Activated CD8-positive, alpha-beta T cell treated with anti-CD3 and anti-CD28 coated beads for 36 hours (primary cell): ENCODE measurements at regions not wholly inside any gene's neighbourhood (a gene's known extent, or its start where the extent isn't known, plus 50 kb on each side); places are given as distances from the start of the nearest gene placed in this dataset.

ENCODE experiments used
- ATAC-seq: fragments of 200-7000 bp; cut with Tn5 transposase; one replicate; pipeline ENCODE4 v1.10.0; 2021; ENCODE audit warnings: mild to moderate bottlenecking, moderate library complexity
- CTCF ChIA-PET: fragments of 350-600 bp; sonication (Branson Sonifier 250); formaldehyde crosslinking; loops from one replicate; lab custom pipeline; 2021; ENCODE audit warnings: antibody characterized with exemption; lab: Charles Lee
- POLR2A ChIA-PET: fragments of 350-600 bp; sonication (Branson Sonifier 250); formaldehyde crosslinking; loops from one replicate; lab custom pipeline; 2021; ENCODE audit warnings: antibody characterized with exemption; lab: Charles Lee
- DNase-seq: peaks from one replicate; pipeline ENCODE4 v3.0.0-alpha.2; 2020
- H3K27ac Mint-ChIP-seq: one replicate; pipeline ENCODE4 v1.8.0; 2021; ENCODE audit warnings: mild to moderate bottlenecking, mixed read lengths
- H3K27me3 Mint-ChIP-seq: one replicate; pipeline ENCODE4 v1.8.0; 2021; ENCODE audit warnings: mixed read lengths
- H3K36me3 Mint-ChIP-seq: one replicate; pipeline ENCODE4 v1.8.0; 2021; ENCODE audit warnings: low read depth, mixed read lengths
- H3K4me1 Mint-ChIP-seq: one replicate; pipeline ENCODE4 v1.8.0; 2021; ENCODE audit warnings: low read depth, mixed read lengths
- H3K4me3 Mint-ChIP-seq: one replicate; pipeline ENCODE4 v1.8.0; 2021; ENCODE audit warnings: mild to moderate bottlenecking, moderate library complexity, mixed read lengths
- H3K9me3 Mint-ChIP-seq: one replicate; pipeline ENCODE4 v1.8.0; 2021; ENCODE audit warnings: mixed read lengths
- intact Hi-C: fragments of 100-400 bp; cut with micrococcal nuclease; formaldehyde crosslinking; loops from one replicate; pipeline ENCODE4 v1.10.0; 2022
- TF ChIP-seq, protein P1 (sequence below): fragments of 200-600 bp; IDR thresholded peaks from one replicate; pipeline ENCODE4 v1.8.0; 2022; ENCODE audit warnings: antibody characterized with exemption, mild to moderate bottlenecking

DNA sequence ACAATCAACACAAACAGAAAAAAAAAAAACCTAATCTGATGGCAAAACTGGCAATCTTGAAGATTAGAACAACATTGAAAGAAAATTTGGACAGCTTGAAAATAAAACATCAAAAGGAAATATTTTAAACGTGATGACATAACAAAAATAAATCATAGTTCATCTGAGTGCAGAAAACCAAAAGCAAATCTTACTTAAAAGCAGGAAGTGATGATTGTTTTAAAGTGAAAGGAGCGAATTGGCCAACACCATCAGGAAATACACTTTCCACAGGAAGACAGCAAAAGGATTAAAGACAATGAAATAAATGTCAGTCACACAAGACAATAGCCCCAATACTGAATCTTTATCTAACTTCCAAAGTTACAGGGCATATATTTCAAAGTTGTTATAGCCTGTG is 696.5 kb upstream of the CHORDC1 start:
- H3K4me3 Mint-ChIP-seq = no peak overlapping the region
- ChIA-PET POLR2A (no interaction called here), CTCF (no interaction called here)
- TF ChIP-seq, protein P1, sequence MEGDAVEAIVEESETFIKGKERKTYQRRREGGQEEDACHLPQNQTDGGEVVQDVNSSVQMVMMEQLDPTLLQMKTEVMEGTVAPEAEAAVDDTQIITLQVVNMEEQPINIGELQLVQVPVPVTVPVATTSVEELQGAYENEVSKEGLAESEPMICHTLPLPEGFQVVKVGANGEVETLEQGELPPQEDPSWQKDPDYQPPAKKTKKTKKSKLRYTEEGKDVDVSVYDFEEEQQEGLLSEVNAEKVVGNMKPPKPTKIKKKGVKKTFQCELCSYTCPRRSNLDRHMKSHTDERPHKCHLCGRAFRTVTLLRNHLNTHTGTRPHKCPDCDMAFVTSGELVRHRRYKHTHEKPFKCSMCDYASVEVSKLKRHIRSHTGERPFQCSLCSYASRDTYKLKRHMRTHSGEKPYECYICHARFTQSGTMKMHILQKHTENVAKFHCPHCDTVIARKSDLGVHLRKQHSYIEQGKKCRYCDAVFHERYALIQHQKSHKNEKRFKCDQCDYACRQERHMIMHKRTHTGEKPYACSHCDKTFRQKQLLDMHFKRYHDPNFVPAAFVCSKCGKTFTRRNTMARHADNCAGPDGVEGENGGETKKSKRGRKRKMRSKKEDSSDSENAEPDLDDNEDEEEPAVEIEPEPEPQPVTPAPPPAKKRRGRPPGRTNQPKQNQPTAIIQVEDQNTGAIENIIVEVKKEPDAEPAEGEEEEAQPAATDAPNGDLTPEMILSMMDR = no peak
- DNase-seq (no peak), ATAC-seq (no peak)
- peaks cover 3% of the 10 kb centered on the region for H3K9me3 Mint-ChIP-seq
- no peak overlapping the region for H3K27ac Mint-ChIP-seq
- H3K36me3 Mint-ChIP-seq = no peaks in the 10 kb centered on the region
- H3K4me1 Mint-ChIP-seq = no peaks in the 10 kb centered on the region
- intact Hi-C loops = no loop called here
- H3K27me3 Mint-ChIP-seq = no peaks in the 10 kb centered on the region

DNA sequence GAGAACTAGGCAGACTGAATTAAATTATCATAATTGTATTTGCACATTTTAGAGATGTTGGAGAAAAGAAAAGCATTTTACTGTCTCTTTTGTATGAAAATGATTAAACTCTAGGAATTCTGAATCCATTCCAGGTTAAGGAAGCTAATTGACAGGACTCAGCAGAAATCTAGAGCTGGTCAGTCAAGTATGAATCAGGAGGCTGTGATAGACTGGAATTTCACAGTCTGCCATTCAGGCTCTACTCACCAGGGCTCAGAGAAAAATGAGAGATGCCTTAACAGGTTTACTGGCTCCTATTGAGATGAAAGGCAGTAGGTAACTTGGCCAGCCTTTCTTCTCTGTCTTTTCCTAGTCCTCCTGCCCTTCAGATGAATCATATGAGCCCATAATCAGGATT is 693.9 kb upstream of the CHORDC1 start:
- intact Hi-C loops = no loop called here
- ATAC-seq (no peak), DNase-seq (no peak)
- H3K27ac Mint-ChIP-seq = no peak overlapping the region
- no peak overlapping the region for H3K4me3 Mint-ChIP-seq
- H3K36me3 Mint-ChIP-seq = no peaks in the 10 kb centered on the region
- H3K4me1 Mint-ChIP-seq = no peaks in the 10 kb centered on the region
- POLR2A ChIA-PET = no interaction called here
- TF ChIP-seq, protein P1 = no peak
- H3K27me3 Mint-ChIP-seq = no peaks in the 10 kb centered on the region
- peaks cover 7% of the 10 kb centered on the region for H3K9me3 Mint-ChIP-seq
- CTCF ChIA-PET = no interaction called here

DNA sequence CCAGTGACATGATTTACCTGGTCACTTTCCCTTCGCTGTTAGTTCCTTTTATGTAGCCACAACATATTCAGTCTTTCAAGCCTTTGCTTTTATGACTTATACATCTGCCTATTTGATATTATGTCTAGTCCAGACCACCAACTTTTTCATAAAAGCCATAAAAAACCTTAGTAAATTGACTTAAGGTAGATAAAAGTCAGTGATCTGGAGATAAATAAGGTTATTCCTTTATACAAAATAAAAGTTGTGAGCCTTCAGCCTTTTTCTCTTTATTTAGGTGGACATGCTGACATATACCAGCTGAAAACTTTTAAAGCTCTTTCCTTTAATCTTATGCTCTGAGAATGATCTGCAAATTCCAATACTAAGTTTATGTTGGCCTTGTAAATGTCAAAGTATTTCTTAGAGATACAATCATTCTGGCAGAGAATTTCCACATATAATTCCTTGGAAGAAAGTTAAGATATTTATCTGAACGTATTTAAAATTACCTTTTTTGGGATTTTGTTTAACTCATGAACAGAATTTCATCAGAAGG is 690.4 kb upstream of the CHORDC1 start:
- intact Hi-C loops = no loop called here
- Mint-ChIP-seq H3K27ac (no peak overlapping the region), H3K4me3 (no peak overlapping the region), H3K9me3 (peaks cover 7% of the 10 kb centered on the region), H3K36me3 (no peaks in the 10 kb centered on the region), H3K4me1 (no peaks in the 10 kb centered on the region), H3K27me3 (no peaks in the 10 kb centered on the region)
- ChIA-PET CTCF (no interaction called here), POLR2A (no interaction called here)
- ATAC-seq (no peak), DNase-seq (no peak)
- TF ChIP-seq, protein P1 = no peak

DNA sequence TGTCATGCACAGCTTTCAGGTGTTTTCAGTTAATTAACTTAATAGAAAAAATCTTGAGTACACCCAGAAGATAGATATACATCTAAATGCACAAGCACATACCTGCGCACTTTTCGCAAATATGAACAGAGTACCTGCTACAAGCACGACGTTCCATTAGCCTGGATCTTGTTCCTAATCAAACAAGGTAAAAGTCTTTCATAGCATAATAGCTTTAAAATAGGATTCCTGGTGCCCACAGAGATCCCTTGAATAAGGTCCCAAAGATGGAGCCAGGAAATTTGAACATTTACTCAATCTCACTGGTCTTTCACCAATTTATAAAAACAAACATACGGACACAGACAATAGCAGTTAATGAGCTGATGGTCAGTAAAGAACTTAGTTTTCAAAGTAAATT is 689.8 kb upstream of the CHORDC1 start:
- H3K9me3 Mint-ChIP-seq = peaks cover 7% of the 10 kb centered on the region
- ChIA-PET POLR2A (no interaction called here), CTCF (no interaction called here)
- intact Hi-C loops = no loop called here
- no peak overlapping the region for H3K4me3 Mint-ChIP-seq
- H3K36me3 Mint-ChIP-seq = no peaks in the 10 kb centered on the region
- no peak overlapping the region for H3K27ac Mint-ChIP-seq
- ATAC-seq (no peak), DNase-seq (no peak)
- H3K4me1 Mint-ChIP-seq = no peaks in the 10 kb centered on the region
- H3K27me3 Mint-ChIP-seq = no peaks in the 10 kb centered on the region
- TF ChIP-seq, protein P1 = no peak

DNA sequence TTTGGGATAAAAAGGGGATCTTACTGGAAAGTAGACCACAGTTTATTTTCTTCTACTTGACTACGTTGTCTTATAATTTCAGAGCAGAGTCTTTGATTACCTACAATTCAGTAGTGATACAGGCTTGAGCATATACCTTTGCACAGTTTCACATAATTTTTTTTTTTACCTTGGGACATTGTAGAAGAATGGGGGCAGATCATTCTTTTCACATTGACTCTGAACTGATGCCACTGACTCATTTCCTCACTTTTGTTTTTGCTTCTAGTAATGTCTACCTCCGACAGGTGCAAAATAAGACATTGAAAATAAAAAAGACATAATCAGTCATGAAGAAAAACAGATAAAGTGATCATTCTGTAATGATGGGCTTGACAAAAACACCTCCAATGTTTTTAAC is 688.3 kb upstream of the CHORDC1 start:
- Mint-ChIP-seq H3K36me3 (no peaks in the 10 kb centered on the region), H3K9me3 (peaks cover 7% of the 10 kb centered on the region), H3K4me1 (no peaks in the 10 kb centered on the region), H3K27me3 (no peaks in the 10 kb centered on the region), H3K27ac (no peak overlapping the region), H3K4me3 (no peak overlapping the region)
- ChIA-PET CTCF (no interaction called here), POLR2A (no interaction called here)
- no peak for ATAC-seq
- TF ChIP-seq, protein P1 = no peak
- DNase-seq = no peak
- intact Hi-C loops = no loop called here
